HepG2 (cell line): ENCODE measurements at regions not wholly inside any gene's neighbourhood (a gene's known extent, or its start where the extent isn't known, plus 50 kb on each side); places are given as distances from the start of the nearest gene placed in this dataset.

Experiments
- ATAC-seq: fragments of 200-7000 bp; cut with Tn5 transposase; 3 replicates; pipeline ENCODE4 v1.9.1; 2020; ENCODE audit warnings: mild to moderate bottlenecking, moderate library complexity
- BruUV-seq: library from RNA; stranded (reverse); fragments of 400-500 nt; replicated peaks from 2 replicates; lab custom pipeline; 2021; lab: Mats Ljungman, UMichigan
- CTCF ChIA-PET: fragments of 300-600 bp; formaldehyde crosslinking; extraction: SDS; loops from one replicate; lab custom pipeline; 2021; ENCODE audit warnings: low total read pairs, inconsistent platforms, low intra/inter-chr PET ratio; lab: Yijun Ruan, JAX
- POLR2A ChIA-PET: fragments of 350-600 bp; sonication (Branson Sonifier 250); formaldehyde crosslinking; loops from one replicate; lab custom pipeline; 2020; ENCODE audit warnings: antibody characterized with exemption, inconsistent platforms; lab: Yijun Ruan, JAX
- DNase-seq: peaks from one replicate; pipeline ENCODE4 v3.0.0-alpha.2; 2015; ENCODE audit warnings: low spot score
- FAIRE-seq: peaks from 3 replicates; lab custom pipeline; 2011; peaks lifted over from hg19 to GRCh38; lab: Jason Lieb, UNC
- H2AFZ ChIP-seq: one replicate; pipeline ENCODE4 v1.6.1; 2011; ENCODE audit warnings: low read length, inconsistent platforms
- H3K27ac ChIP-seq: fragments of 300-600 bp; 3 replicates; pipeline ENCODE4 v1.8.0; 2011; ENCODE audit warnings: mixed run types, mild to moderate bottlenecking, mixed read lengths, low read length, inconsistent platforms; ENCODE audit not compliant: insufficient read depth; ENCODE audit errors: extremely low read length
- H3K27me3 ChIP-seq, 2 experiments: fragments of 200-600 bp in 1 of 2; 2 replicates in 1 of 2; 3 replicates in 1 of 2; pipeline versions ENCODE4 v1.6.0 to v1.8.0; 2011; ENCODE audit warnings: low read length in 2 of 2, mild to moderate bottlenecking in 2 of 2, moderate library complexity in 2 of 2, inconsistent platforms in 1 of 2; ENCODE audit not compliant: insufficient read depth in 2 of 2, control insufficient read depth in 1 of 2
- H3K36me3 ChIP-seq, 2 experiments: fragments of 200-600 bp in 1 of 2; replicated peaks in 1 of 2; 2 replicates in 1 of 2; 3 replicates in 1 of 2; pipeline versions ENCODE4 v1.5.1 to v1.8.0; 2011; ENCODE audit warnings: low read length in 2 of 2, inconsistent platforms in 1 of 2; ENCODE audit not compliant: insufficient read depth in 2 of 2, control insufficient read depth in 1 of 2
- H3K4me1 ChIP-seq: 2 replicates; pipeline ENCODE4 v1.5.1; 2012; ENCODE audit warnings: low read length, inconsistent platforms; ENCODE audit not compliant: insufficient read depth
- H3K4me2 ChIP-seq: 2 replicates; pipeline ENCODE4 v1.6.0; 2011; ENCODE audit warnings: low read depth, low read length, inconsistent platforms
- H3K4me3 ChIP-seq, 3 experiments: fragments of 200-600 bp in 1 of 3; sonication (generic), shearing (Covaris generic) in 1 of 3; replicated peaks in 1 of 3; 2 replicates each; pipeline ENCODE4 v1.5.1; 2011 to 2016; ENCODE audit warnings: low read length in 3 of 3, inconsistent platforms in 2 of 3, low read depth in 2 of 3, mild to moderate bottlenecking in 2 of 3, control low read depth in 1 of 3, mixed read lengths in 1 of 3; ENCODE audit not compliant: insufficient read depth in 1 of 3
- H3K79me2 ChIP-seq: one replicate; pipeline ENCODE4 v1.6.1; 2011; ENCODE audit warnings: low read length, inconsistent platforms; ENCODE audit not compliant: insufficient read depth
- H3K9ac ChIP-seq: 2 replicates; pipeline ENCODE4 v1.6.0; 2011; ENCODE audit warnings: mild to moderate bottlenecking, low read depth, low read length, inconsistent platforms; ENCODE audit not compliant: insufficient read depth
- H3K9me3 ChIP-seq: 2 replicates; pipeline ENCODE4 v1.5.1; 2012; ENCODE audit warnings: mild to moderate bottlenecking, low read length
- H4K20me1 ChIP-seq: 2 replicates; pipeline ENCODE4 v1.6.0; 2011; ENCODE audit warnings: inconsistent platforms, mild to moderate bottlenecking, low read length, moderate library complexity; ENCODE audit not compliant: insufficient read depth
- CEBPB ChIP-seq: IDR thresholded peaks from 2 replicates; pipeline ENCODE4 v1.6.1; 2011; ENCODE audit warnings: low read depth, low read length, improper control_type of control experiment, borderline replicate concordance
- CHD4 ChIP-seq: fragments of 200-600 bp; sonication (generic); IDR thresholded peaks from 2 replicates; pipeline ENCODE4 v1.7.0; 2017; ENCODE audit warnings: mild to moderate bottlenecking, low read length, borderline replicate concordance
- EP300 ChIP-seq, 3 experiments: sonication (generic) in 1 of 3; formaldehyde crosslinking in 1 of 3; IDR thresholded peaks; 2 replicates each; pipeline versions ENCODE4 v1.5.1 to v1.6.1; 2011 to 2020; ENCODE audit warnings: low read depth in 2 of 3, low read length in 2 of 3, borderline replicate concordance in 1 of 3, improper control_type of control experiment in 1 of 3, mild to moderate bottlenecking in 1 of 3, missing genetic modification reagents in 1 of 3, moderate library complexity in 1 of 3
- HIVEP1 ChIP-seq: sonication (generic); formaldehyde crosslinking; IDR thresholded peaks from 2 replicates; pipeline ENCODE4 v1.4.0; 2020; ENCODE audit warnings: mild to moderate bottlenecking, missing genetic modification reagents
- MED1 ChIP-seq: sonication (generic); formaldehyde crosslinking; IDR thresholded peaks from 2 replicates; pipeline ENCODE4 v1.4.0; 2020; ENCODE audit warnings: missing genetic modification reagents
- PHF21A ChIP-seq: sonication (generic); formaldehyde crosslinking; IDR thresholded peaks from 2 replicates; pipeline ENCODE4 v1.5.0; 2020; ENCODE audit warnings: mild to moderate bottlenecking, missing genetic modification reagents
- RELA ChIP-seq: sonication (generic); formaldehyde crosslinking; IDR thresholded peaks from 2 replicates; pipeline ENCODE4 v1.4.0; 2020; ENCODE audit warnings: missing genetic modification reagents
- THYN1 ChIP-seq: sonication (generic); formaldehyde crosslinking; IDR thresholded peaks from 2 replicates; pipeline ENCODE4 v1.8.1; 2023; ENCODE audit warnings: low read depth, mild to moderate bottlenecking, moderate library complexity, missing genetic modification reagents, borderline replicate concordance
- ZEB1 ChIP-seq: IDR thresholded peaks from 2 replicates; pipeline ENCODE4 v1.6.1; 2012; ENCODE audit warnings: mild to moderate bottlenecking, low read depth, inconsistent platforms; ENCODE audit not compliant: insufficient replicate concordance
- ZMYM3 ChIP-seq: sonication (generic); formaldehyde crosslinking; IDR thresholded peaks from 2 replicates; pipeline ENCODE4 v1.5.1; 2020; ENCODE audit warnings: mild to moderate bottlenecking, missing genetic modification reagents
- ZNF180 ChIP-seq: sonication (generic); formaldehyde crosslinking; IDR thresholded peaks from 2 replicates; pipeline ENCODE4 v1.4.0; 2020; ENCODE audit warnings: low read depth, missing genetic modification reagents, borderline replicate concordance
- ZNF224 ChIP-seq: sonication (generic); formaldehyde crosslinking; IDR thresholded peaks from 2 replicates; pipeline ENCODE4 v1.5.0; 2020; ENCODE audit warnings: mild to moderate bottlenecking, missing genetic modification reagents
- ZNF256 ChIP-seq: sonication (generic); formaldehyde crosslinking; conservative IDR thresholded peaks from 2 replicates; pipeline ENCODE4 v1.4.0; 2020; ENCODE audit warnings: missing genetic modification reagents
- ZNF496 ChIP-seq: sonication (generic); formaldehyde crosslinking; IDR thresholded peaks from 2 replicates; pipeline ENCODE4 v1.8.1; 2023; ENCODE audit warnings: mild to moderate bottlenecking, moderate library complexity, missing genetic modification reagents; ENCODE audit not compliant: insufficient replicate concordance
- ZNF768 ChIP-seq: sonication (generic); formaldehyde crosslinking; IDR thresholded peaks from 2 replicates; pipeline ENCODE4 v1.4.0; 2020; ENCODE audit warnings: missing genetic modification reagents
- ZSCAN25 ChIP-seq: sonication (generic); formaldehyde crosslinking; IDR thresholded peaks from 2 replicates; pipeline ENCODE4 v1.8.0; 2022; ENCODE audit warnings: mild to moderate bottlenecking, missing genetic modification reagents
- WGBS: methylation state at CpG from one replicate; pipeline ENCODE4 v1.1.6; 2017; ENCODE audit warnings: low lambda C conversion rate; 5-methylcytosine and 5-hydroxymethylcytosine counted together
- in situ Hi-C: cut with HindIII; loops from 2 replicates; pipeline ENCODE4 v1.10.0; 2017; ENCODE audit warnings: low pct_unique_long_range_greater_than_20kb; ENCODE audit not compliant: extremely low pct_ligation_motif_present
- intact Hi-C: fragments of 100-400 bp; cut with micrococcal nuclease; formaldehyde crosslinking; loops from one replicate; pipeline ENCODE4 v1.10.0; 2022; ENCODE audit not compliant: unreplicated experiment
- TF ChIP-seq, protein P1 (sequence below): sonication (generic); formaldehyde crosslinking; IDR thresholded peaks from 2 replicates; pipeline ENCODE4 v1.4.0; 2020; ENCODE audit warnings: missing genetic modification reagents
- TF ChIP-seq, protein P2 (sequence below): sonication (generic); formaldehyde crosslinking; IDR thresholded peaks from 2 replicates; pipeline ENCODE4 v1.5.1; 2020; ENCODE audit warnings: missing genetic modification reagents, mild to moderate bottlenecking, borderline replicate concordance

DNA sequence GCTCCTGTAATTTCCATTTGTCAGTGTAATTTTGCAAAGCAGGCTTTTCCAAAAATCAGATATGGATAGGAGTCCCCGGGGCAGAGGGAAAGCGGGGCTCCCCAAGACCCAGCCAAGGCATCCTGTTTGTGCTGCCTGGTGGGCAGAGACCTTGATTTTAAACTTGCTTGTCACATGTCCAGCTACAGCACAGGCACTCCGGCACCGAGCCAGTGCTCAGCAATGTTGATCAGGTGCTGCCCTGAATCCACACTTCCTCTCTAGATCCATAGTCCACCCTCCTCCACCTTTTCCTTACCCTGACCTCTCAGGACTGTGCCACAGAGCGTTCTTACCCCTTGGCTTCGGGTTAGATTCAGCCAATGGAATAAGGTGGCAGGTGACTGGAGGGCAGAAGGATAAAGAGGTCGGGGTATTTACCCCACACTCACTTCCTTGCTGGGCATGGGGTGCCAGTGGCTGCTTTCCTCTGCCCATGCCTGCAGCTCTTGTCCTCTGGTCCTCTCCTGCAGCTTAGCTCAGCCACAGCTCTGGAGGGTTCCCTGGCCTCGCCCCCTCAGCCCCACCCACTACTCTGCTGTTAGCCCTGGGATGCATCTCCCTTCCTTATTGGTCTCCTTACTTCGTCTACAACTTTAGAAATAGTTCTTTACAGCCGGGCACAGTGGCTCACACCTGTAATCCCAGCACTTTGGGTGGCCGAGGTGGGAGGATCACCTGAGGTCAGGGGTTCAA, 80.1 kb downstream of the IRF2BPL start (continued):
- TF ChIP-seq, protein P1, sequence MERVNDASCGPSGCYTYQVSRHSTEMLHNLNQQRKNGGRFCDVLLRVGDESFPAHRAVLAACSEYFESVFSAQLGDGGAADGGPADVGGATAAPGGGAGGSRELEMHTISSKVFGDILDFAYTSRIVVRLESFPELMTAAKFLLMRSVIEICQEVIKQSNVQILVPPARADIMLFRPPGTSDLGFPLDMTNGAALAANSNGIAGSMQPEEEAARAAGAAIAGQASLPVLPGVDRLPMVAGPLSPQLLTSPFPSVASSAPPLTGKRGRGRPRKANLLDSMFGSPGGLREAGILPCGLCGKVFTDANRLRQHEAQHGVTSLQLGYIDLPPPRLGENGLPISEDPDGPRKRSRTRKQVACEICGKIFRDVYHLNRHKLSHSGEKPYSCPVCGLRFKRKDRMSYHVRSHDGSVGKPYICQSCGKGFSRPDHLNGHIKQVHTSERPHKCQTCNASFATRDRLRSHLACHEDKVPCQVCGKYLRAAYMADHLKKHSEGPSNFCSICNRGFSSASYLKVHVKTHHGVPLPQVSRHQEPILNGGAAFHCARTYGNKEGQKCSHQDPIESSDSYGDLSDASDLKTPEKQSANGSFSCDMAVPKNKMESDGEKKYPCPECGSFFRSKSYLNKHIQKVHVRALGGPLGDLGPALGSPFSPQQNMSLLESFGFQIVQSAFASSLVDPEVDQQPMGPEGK: 0 out of 2 replicates have a peak, but pooled peaks have one; percentile 13
- TF ChIP-seq RELA (no peak), ZNF496 (CRISPR knock-in tag) (no peak), THYN1 (CRISPR knock-in tag) (no peak), ZMYM3 (CRISPR knock-in tag) (peak; percentile 59; the same call in 1 of the 2 replicates)

DNA sequence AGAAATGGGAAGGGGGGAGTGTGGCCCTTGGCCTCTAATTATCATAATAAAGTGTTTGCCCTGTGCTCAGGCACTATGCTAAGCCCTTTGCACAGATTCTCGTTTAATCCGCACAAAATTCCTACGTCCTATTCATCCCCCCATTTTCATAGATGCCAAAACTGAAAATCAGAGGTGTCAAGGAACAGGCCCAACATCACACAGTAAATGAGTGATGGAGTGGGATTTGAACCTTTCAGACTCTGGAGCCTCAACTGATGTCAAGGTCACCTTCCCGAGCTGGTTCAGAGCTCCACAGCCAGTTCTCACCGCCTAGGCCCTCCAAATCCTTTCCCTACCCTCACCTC, 80.7 kb downstream of the IRF2BPL start:
- Histone ChIP-seq H3K9ac (no peak overlapping the region), H3K36me3 (no peaks in the 10 kb centered on the region), H3K79me2 (no peaks in the 10 kb centered on the region), H3K4me1 (peaks cover 77% of the 10 kb centered on the region), H3K4me3 (peak overlapping the region in 2 of 3 experiments; percentile 27 to 68; a peak in 3 of 6 replicates), H2AFZ (no peak overlapping the region), H3K9me3 (no peaks in the 10 kb centered on the region), H3K4me2 (peak overlapping the region; percentile 86), H4K20me1 (no peaks in the 10 kb centered on the region), H3K27ac (no peak overlapping the region), H3K27me3 (no peaks in the 10 kb centered on the region)
- WGBS: 3% methylated on average over 5 of the region's 5 CpGs
- no TSS peak for BruUV-seq
- intact Hi-C loops: loop anchor here (1.0 kb wide), 2 partner anchors 75 to 105 kb away; no protein-coding TSS in a partner anchor
- in situ Hi-C loops: no loop called here
- FAIRE-seq (no peak), DNase-seq (no peak), ATAC-seq (no peak)
- TF ChIP-seq ZNF180 (CRISPR knock-in tag) (no peak), ZNF768 (CRISPR knock-in tag) (peak; percentile 95), HIVEP1 (no peak), CHD4 (peak; percentile 6; the same call in 1 of the 2 replicates), ZEB1 (no peak), ZNF224 (no peak), MED1 (peak; percentile 4; the same call in 1 of the 2 replicates), PHF21A (CRISPR knock-in tag) (peak; percentile 19; the same call in 1 of the 2 replicates), EP300 (IDR thresholded peaks at IDR 0.05; ENCODE audit: low read depth in 2 of 2, low read length in 2 of 2) (no peak), EP300 (CRISPR knock-in tag; IDR thresholded peaks at IDR 0.05; ENCODE audit: borderline replicate concordance) (no peak), ZNF256 (0 out of 2 replicates have a peak, but pooled peaks have one; percentile 37), CEBPB (no peak), ZMYM3 (CRISPR knock-in tag) (0 out of 2 replicates have a peak, but pooled peaks have one; percentile 48), ZSCAN25 (CRISPR knock-in tag) (0 out of 2 replicates have a peak, but pooled peaks have one; percentile 3)
- TF ChIP-seq, protein P2, sequence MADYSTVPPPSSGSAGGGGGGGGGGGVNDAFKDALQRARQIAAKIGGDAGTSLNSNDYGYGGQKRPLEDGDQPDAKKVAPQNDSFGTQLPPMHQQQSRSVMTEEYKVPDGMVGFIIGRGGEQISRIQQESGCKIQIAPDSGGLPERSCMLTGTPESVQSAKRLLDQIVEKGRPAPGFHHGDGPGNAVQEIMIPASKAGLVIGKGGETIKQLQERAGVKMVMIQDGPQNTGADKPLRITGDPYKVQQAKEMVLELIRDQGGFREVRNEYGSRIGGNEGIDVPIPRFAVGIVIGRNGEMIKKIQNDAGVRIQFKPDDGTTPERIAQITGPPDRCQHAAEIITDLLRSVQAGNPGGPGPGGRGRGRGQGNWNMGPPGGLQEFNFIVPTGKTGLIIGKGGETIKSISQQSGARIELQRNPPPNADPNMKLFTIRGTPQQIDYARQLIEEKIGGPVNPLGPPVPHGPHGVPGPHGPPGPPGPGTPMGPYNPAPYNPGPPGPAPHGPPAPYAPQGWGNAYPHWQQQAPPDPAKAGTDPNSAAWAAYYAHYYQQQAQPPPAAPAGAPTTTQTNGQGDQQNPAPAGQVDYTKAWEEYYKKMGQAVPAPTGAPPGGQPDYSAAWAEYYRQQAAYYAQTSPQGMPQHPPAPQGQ (CRISPR knock-in tag): no peak
- CTCF ChIA-PET: interaction anchor here (1.3 to 2.5 kb wide), 5 partner anchors 105 to 122 kb away, joined by 3 to 24 read pairs (median 4); no protein-coding TSS in a partner anchor
- POLR2A ChIA-PET: interaction anchor here (0.6 to 2.0 kb wide), 7 partner anchors 8 to 92 kb away, joined by 3 to 14 read pairs (median 3); partner anchors contain the start of gene IRF2BPL
